ENCODE measurements at regions not wholly inside any gene's neighbourhood (a gene's known extent, or its start where the extent isn't known, plus 50 kb on each side); places are given as distances from the start of the nearest gene placed in this dataset.

GRCh38 chr14:71606064-71606463, 326.2 kb upstream of the RGS6 start:
- no peak for DNase-seq (ENCODE audit: low read depth)
- no peak overlapping the region for H3K4me3 ChIP-seq (ENCODE audit: control insufficient read depth, low read depth, low read length)
- no peak for TF ChIP-seq CTCF (conservative IDR thresholded peaks at IDR 0.05; ENCODE audit: control insufficient read depth, insufficient read depth, low read depth, low read length)

- no peak overlapping the region for H3K4me3 ChIP-seq (ENCODE audit: control insufficient read depth, low read depth, low read length)
- no peak for DNase-seq (ENCODE audit: low read depth)
- TF ChIP-seq CTCF (conservative IDR thresholded peaks at IDR 0.05; ENCODE audit: control insufficient read depth, insufficient read depth, low read depth, low read length), result no peak
These were observed 325.7 kb upstream of the RGS6 start for GRCh38 chr14:71606575-71606974.

DNA sequence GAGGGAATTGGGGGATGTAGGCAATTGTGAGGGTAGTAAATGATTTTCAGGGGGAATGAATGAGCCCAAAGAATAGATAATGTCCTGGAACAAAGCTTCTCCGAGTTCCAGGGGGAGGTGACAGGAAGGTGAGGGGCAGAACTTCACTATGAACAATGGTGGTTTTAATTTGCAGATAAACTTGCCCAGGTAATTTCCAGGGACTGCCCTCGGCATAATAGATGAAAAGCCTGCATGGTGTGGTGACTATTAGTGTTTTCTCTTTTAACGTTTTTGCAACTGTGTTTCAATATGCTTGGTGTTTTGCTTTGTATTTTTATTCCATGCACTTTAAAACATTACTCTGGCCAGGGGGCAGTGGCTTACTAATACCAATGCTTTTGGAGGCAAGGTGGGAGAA, 325.2 kb upstream of the RGS6 start:
- no peak for DNase-seq (ENCODE audit: low read depth)
- no peak for TF ChIP-seq CTCF (conservative IDR thresholded peaks at IDR 0.05; ENCODE audit: control insufficient read depth, insufficient read depth, low read depth, low read length)
- H3K4me3 ChIP-seq (ENCODE audit: control insufficient read depth, low read depth, low read length), result no peak overlapping the region

GRCh38 chr14:71610149-71610548, 322.1 kb upstream of the RGS6 start:
- TF ChIP-seq CTCF (conservative IDR thresholded peaks at IDR 0.05; ENCODE audit: control insufficient read depth, insufficient read depth, low read depth, low read length), result no peak
- H3K4me3 ChIP-seq (ENCODE audit: control insufficient read depth, low read depth, low read length), result no peak overlapping the region
- DNase-seq (ENCODE audit: low read depth), result peak; percentile 41

- peak; percentile 8 for DNase-seq (ENCODE audit: low read depth)
- no peak for TF ChIP-seq CTCF (conservative IDR thresholded peaks at IDR 0.05; ENCODE audit: control insufficient read depth, insufficient read depth, low read depth, low read length)
- H3K4me3 ChIP-seq (ENCODE audit: control insufficient read depth, low read depth, low read length), result no peak overlapping the region
These were observed 321.4 kb upstream of the RGS6 start for GRCh38 chr14:71610797-71611196.

- DNase-seq (ENCODE audit: low read depth), result no peak
- H3K4me3 ChIP-seq (ENCODE audit: control insufficient read depth, low read depth, low read length), result no peak overlapping the region
- no peak for TF ChIP-seq CTCF (conservative IDR thresholded peaks at IDR 0.05; ENCODE audit: control insufficient read depth, insufficient read depth, low read depth, low read length)
These were observed 319.1 kb upstream of the RGS6 start for GRCh38 chr14:71613168-71613567.

DNA sequence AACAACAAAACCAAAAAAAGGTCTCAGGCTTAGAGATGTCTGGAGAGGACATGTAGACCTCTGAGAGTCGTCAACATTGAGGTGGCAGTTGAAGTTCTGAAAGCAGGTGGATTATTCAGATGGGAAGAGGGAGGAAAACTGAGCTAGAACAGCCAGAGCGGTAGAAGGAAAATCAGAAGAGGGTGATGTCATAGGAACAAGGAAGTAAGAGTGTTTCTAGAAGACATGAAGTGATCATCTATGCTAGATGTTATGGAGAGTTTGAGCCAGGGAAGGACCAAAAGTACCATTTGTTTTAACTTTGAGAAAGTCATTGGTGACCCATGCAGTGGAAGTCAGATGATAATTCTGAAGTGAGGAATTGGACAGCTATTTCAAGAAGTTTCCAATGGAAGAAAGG, 316.2 kb upstream of the RGS6 start:
- TF ChIP-seq CTCF (conservative IDR thresholded peaks at IDR 0.05; ENCODE audit: control insufficient read depth, insufficient read depth, low read depth, low read length), result no peak
- no peak overlapping the region for H3K4me3 ChIP-seq (ENCODE audit: control insufficient read depth, low read depth, low read length)
- no peak for DNase-seq (ENCODE audit: low read depth)

Data from fibroblast of mammary gland (primary cell).